ENCODE measurements at regions not wholly inside any gene's neighbourhood (a gene's known extent, or its start where the extent isn't known, plus 50 kb on each side); places are given as distances from the start of the nearest gene placed in this dataset.

DNA sequence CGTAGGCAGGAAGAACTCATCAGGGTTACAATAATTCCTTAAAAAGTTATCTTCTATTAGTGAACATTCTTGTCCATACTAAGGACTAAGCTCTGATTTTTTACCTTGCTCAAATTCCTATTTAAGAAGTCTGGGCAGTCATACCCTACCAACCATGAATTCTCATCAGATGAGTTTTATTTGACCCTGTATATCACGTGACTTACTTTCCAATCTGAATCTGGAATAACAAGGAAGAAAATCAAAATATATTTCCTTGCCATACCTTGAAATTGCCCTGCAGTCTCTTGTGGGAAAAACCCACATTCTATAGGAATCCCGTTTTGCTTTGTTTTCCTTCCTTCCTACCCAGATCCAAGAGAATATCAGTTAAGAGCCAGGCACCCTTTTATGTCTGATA lies 352.7 kb downstream of the AKAIN1 start:
- Histone ChIP-seq H3F3A (ENCODE audit: low read depth) (no peaks in the 10 kb centered on the region), H3K9me3 (ENCODE audit: insufficient read depth, low read depth, low read length) (no peaks in the 10 kb centered on the region), H3K36me3 (ENCODE audit: insufficient read depth, low read length) (no peaks in the 10 kb centered on the region), H3K9ac (ENCODE audit: low read depth, low read length, poor library complexity, severe bottlenecking) (no peak overlapping the region), H3K79me2 (ENCODE audit: insufficient read depth, low read length) (no peaks in the 10 kb centered on the region), H4K20me1 (ENCODE audit: insufficient read depth, low read length, poor library complexity, severe bottlenecking) (no peaks in the 10 kb centered on the region), H2AFZ (ENCODE audit: low read length) (no peak overlapping the region), H3K4me1 (ENCODE audit: insufficient read depth, low read length, poor library complexity, severe bottlenecking) (no peaks in the 10 kb centered on the region), H3K27me3 (ENCODE audit: insufficient read depth, low read length, poor library complexity, severe bottlenecking) (no peaks in the 10 kb centered on the region), H3K4me2 (ENCODE audit: low read depth, low read length, poor library complexity, severe bottlenecking) (no peak overlapping the region), H3K4me3 (ENCODE audit: low read length, poor library complexity, severe bottlenecking) (no peak overlapping the region), H3K9me2 (replicated peaks; ENCODE audit: low read depth, low read length) (no peaks in the 10 kb centered on the region)
- no peak for TF ChIP-seq EZH2phosphoT487 (IDR thresholded peaks at IDR 0.05; ENCODE audit: borderline replicate concordance)
- TF ChIP-seq, protein P1, sequence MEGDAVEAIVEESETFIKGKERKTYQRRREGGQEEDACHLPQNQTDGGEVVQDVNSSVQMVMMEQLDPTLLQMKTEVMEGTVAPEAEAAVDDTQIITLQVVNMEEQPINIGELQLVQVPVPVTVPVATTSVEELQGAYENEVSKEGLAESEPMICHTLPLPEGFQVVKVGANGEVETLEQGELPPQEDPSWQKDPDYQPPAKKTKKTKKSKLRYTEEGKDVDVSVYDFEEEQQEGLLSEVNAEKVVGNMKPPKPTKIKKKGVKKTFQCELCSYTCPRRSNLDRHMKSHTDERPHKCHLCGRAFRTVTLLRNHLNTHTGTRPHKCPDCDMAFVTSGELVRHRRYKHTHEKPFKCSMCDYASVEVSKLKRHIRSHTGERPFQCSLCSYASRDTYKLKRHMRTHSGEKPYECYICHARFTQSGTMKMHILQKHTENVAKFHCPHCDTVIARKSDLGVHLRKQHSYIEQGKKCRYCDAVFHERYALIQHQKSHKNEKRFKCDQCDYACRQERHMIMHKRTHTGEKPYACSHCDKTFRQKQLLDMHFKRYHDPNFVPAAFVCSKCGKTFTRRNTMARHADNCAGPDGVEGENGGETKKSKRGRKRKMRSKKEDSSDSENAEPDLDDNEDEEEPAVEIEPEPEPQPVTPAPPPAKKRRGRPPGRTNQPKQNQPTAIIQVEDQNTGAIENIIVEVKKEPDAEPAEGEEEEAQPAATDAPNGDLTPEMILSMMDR (conservative IDR thresholded peaks at IDR 0.05; ENCODE audit: low read length): no peak

DNA sequence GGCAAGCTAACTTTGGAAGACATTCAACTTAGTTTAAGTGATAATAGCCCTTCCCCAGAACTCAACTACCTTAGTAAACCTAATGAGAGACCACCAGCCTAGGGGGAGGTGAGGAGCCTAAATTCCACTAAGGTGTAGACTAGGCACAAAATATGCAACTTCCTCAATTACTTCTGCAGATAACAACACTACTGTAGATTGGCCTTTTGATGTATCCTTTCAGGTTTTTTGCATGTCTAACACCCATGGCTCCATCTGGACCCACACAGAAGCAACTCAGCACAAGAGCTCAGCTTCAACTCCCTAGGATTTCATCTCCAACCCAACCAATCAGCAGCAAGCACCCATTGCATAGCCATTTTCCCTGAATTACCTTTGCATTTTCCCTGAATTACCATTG lies 353.3 kb downstream of the AKAIN1 start:
- TF ChIP-seq, protein P1 (conservative IDR thresholded peaks at IDR 0.05; ENCODE audit: low read length): no peak
- no peak for TF ChIP-seq EZH2phosphoT487 (IDR thresholded peaks at IDR 0.05; ENCODE audit: borderline replicate concordance)
- H3F3A ChIP-seq (ENCODE audit: low read depth): no peaks in the 10 kb centered on the region
- no peaks in the 10 kb centered on the region for H3K9me2 ChIP-seq (replicated peaks; ENCODE audit: low read depth, low read length)
- no peaks in the 10 kb centered on the region for H3K4me1 ChIP-seq (ENCODE audit: insufficient read depth, low read length, poor library complexity, severe bottlenecking)
- H4K20me1 ChIP-seq (ENCODE audit: insufficient read depth, low read length, poor library complexity, severe bottlenecking): no peaks in the 10 kb centered on the region
- H3K9ac ChIP-seq (ENCODE audit: low read depth, low read length, poor library complexity, severe bottlenecking): no peak overlapping the region
- H2AFZ ChIP-seq (ENCODE audit: low read length): no peak overlapping the region
- no peak overlapping the region for H3K4me3 ChIP-seq (ENCODE audit: low read length, poor library complexity, severe bottlenecking)
- H3K4me2 ChIP-seq (ENCODE audit: low read depth, low read length, poor library complexity, severe bottlenecking): no peak overlapping the region
- H3K36me3 ChIP-seq (ENCODE audit: insufficient read depth, low read length): no peaks in the 10 kb centered on the region
- H3K27me3 ChIP-seq (ENCODE audit: insufficient read depth, low read length, poor library complexity, severe bottlenecking): no peaks in the 10 kb centered on the region
- H3K9me3 ChIP-seq (ENCODE audit: insufficient read depth, low read depth, low read length): no peaks in the 10 kb centered on the region
- no peaks in the 10 kb centered on the region for H3K79me2 ChIP-seq (ENCODE audit: insufficient read depth, low read length)

DNA sequence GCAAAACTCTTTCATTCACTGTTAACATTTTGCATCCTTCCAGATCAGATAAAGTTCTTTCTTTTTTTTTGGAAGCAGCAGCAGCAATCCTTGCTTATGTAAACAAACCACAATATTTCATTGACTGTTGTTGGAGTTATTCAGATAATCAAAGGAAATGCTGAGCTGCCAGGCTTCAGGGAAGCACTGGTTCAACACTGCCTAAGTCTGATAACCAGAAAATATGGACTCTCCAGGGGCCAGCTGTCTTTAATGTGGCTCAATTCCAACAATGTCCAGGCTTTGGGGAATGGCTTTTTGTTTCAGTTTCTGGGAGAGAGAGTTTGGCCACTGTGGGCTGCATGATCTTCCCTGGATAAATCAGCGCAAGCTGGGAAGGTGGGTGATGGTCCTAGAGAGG lies 354.3 kb downstream of the AKAIN1 start:
- Histone ChIP-seq H3K4me2 (ENCODE audit: low read depth, low read length, poor library complexity, severe bottlenecking) (no peak overlapping the region), H3F3A (ENCODE audit: low read depth) (no peaks in the 10 kb centered on the region), H3K9me2 (replicated peaks; ENCODE audit: low read depth, low read length) (no peaks in the 10 kb centered on the region), H3K79me2 (ENCODE audit: insufficient read depth, low read length) (no peaks in the 10 kb centered on the region), H3K4me1 (ENCODE audit: insufficient read depth, low read length, poor library complexity, severe bottlenecking) (no peaks in the 10 kb centered on the region), H3K27me3 (ENCODE audit: insufficient read depth, low read length, poor library complexity, severe bottlenecking) (no peaks in the 10 kb centered on the region), H3K36me3 (ENCODE audit: insufficient read depth, low read length) (no peaks in the 10 kb centered on the region), H3K9me3 (ENCODE audit: insufficient read depth, low read depth, low read length) (no peaks in the 10 kb centered on the region), H4K20me1 (ENCODE audit: insufficient read depth, low read length, poor library complexity, severe bottlenecking) (no peaks in the 10 kb centered on the region), H3K9ac (ENCODE audit: low read depth, low read length, poor library complexity, severe bottlenecking) (no peak overlapping the region), H2AFZ (ENCODE audit: low read length) (no peak overlapping the region), H3K4me3 (ENCODE audit: low read length, poor library complexity, severe bottlenecking) (no peak overlapping the region)
- TF ChIP-seq, protein P1 (conservative IDR thresholded peaks at IDR 0.05; ENCODE audit: low read length): no peak
- no peak for TF ChIP-seq EZH2phosphoT487 (IDR thresholded peaks at IDR 0.05; ENCODE audit: borderline replicate concordance)
